ENCODE measurements at regions not wholly inside any gene's neighbourhood (a gene's known extent, or its start where the extent isn't known, plus 50 kb on each side); places are given as distances from the start of the nearest gene placed in this dataset.

GRCh38 chr15:46703871-46704637, 1013.3 kb upstream of the SEMA6D start (continued):
- no peak for TF ChIP-seq ZBTB33 (IDR thresholded peaks at IDR 0.05)
- TF ChIP-seq RFX5 (IDR thresholded peaks at IDR 0.05; ENCODE audit: low read depth, low read length), result no peak
- no peak for TF ChIP-seq POLR2A (IDR thresholded peaks at IDR 0.05; ENCODE audit: low read depth, low read length)
- TF ChIP-seq SUPT20H (IDR thresholded peaks at IDR 0.05; ENCODE audit: borderline replicate concordance, control insufficient read depth, low read depth, low read length), result no peak
- TF ChIP-seq TCF7 (IDR thresholded peaks at IDR 0.05; ENCODE audit: borderline replicate concordance), result 0 out of 2 replicates have a peak, but pooled peaks have one; percentile 9
- TF ChIP-seq TARDBP (IDR thresholded peaks at IDR 0.05; ENCODE audit: borderline replicate concordance), result no peak
- TF ChIP-seq, protein P1, sequence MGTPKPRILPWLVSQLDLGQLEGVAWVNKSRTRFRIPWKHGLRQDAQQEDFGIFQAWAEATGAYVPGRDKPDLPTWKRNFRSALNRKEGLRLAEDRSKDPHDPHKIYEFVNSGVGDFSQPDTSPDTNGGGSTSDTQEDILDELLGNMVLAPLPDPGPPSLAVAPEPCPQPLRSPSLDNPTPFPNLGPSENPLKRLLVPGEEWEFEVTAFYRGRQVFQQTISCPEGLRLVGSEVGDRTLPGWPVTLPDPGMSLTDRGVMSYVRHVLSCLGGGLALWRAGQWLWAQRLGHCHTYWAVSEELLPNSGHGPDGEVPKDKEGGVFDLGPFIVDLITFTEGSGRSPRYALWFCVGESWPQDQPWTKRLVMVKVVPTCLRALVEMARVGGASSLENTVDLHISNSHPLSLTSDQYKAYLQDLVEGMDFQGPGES (IDR thresholded peaks at IDR 0.05), result no peak
- TF ChIP-seq, protein P2, sequence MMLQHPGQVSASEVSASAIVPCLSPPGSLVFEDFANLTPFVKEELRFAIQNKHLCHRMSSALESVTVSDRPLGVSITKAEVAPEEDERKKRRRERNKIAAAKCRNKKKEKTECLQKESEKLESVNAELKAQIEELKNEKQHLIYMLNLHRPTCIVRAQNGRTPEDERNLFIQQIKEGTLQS (IDR thresholded peaks at IDR 0.05; ENCODE audit: borderline replicate concordance, extremely low read depth, low read depth, low read length), result no peak

DNA sequence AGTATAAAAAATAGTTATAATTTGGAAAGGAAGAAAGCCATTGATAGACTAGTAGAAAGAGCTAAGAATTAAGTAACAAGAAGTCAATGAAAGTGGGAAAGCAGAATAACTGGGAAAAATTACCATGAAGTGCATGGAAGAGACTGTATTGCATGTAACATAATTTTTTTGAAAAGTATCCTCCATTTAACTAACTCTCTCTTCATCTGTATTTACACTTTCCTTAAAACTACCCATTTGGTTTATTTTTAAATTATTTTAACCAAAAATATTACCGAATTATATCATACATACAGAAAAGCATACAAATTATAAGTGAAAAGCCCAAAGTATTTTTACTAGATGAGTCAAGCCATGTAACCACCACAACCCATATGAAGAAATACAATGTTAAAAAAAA, 1009.9 kb upstream of the SEMA6D start:
- intact Hi-C loops (cut with micrococcal nuclease; ENCODE audit: unreplicated experiment), result no loop called here
- CTCF ChIA-PET, result interaction anchor here (1.0 to 1.3 kb wide), 2 partner anchors 12 to 201 kb away, joined by 3 to 4 read pairs; no protein-coding TSS in a partner anchor
- H3K4me3 ChIP-seq, result no peak overlapping the region
- H3K27ac ChIP-seq (ENCODE audit: control insufficient read depth, insufficient read depth), result no peak overlapping the region
- no peaks in the 10 kb centered on the region for H3K4me1 ChIP-seq (ENCODE audit: control insufficient read depth, insufficient read depth, low read length)
- no peaks in the 10 kb centered on the region for H3K79me2 ChIP-seq (ENCODE audit: control insufficient read depth, insufficient read depth, low read length)
- no peaks in the 10 kb centered on the region for H3K36me3 ChIP-seq (ENCODE audit: control insufficient read depth in 2 of 2, insufficient read depth in 2 of 2, low read length in 1 of 2)
- DNase-seq (ENCODE audit: low read depth, low spot score) (no peak), FAIRE-seq (no peak), ATAC-seq (no peak)
- no peak overlapping the region for H3K9ac ChIP-seq (ENCODE audit: control insufficient read depth, insufficient read depth, low read length)
- SMC1A ChIA-PET (ENCODE audit: uncharacterized antibody, unreplicated experiment), result interaction anchor here (0.6 kb wide), 3 partner anchors 88 to 332 kb away, joined by 3 to 4 read pairs (median 4); no protein-coding TSS in a partner anchor
- in situ Hi-C loops (cut with MboI), result no loop called here
- POLR2A ChIA-PET, result no interaction called here
- RAD21 ChIA-PET (ENCODE audit: unreplicated experiment), result no interaction called here
- H4K20me1 ChIP-seq (ENCODE audit: control insufficient read depth, insufficient read depth), result no peaks in the 10 kb centered on the region
- 57% methylated on average over 1 of the region's 1 CpG for WGBS (ENCODE audit: insufficient coverage, insufficient replicate concordance, low lambda C conversion rate, missing lambda C conversion rate)
- H3K9me3 ChIP-seq (replicated peaks; ENCODE audit: control insufficient read depth, insufficient read depth, low read length), result no peaks in the 10 kb centered on the region
- no peak for TF ChIP-seq ESRRA (IDR thresholded peaks at IDR 0.05; ENCODE audit: low read length)
- no peak for TF ChIP-seq PAX8 (IDR thresholded peaks at IDR 0.05)
- TF ChIP-seq SRF (IDR thresholded peaks at IDR 0.05; ENCODE audit: low read depth in 2 of 2, low read length in 2 of 2), result no peak
- no peak overlapping the region for H2AFZ ChIP-seq (ENCODE audit: control insufficient read depth, low read depth, low read length)
- no TSS peak for BruUV-seq (replicated peaks)
- no peaks in the 10 kb centered on the region for H3K27me3 ChIP-seq (replicated peaks in 1 of 2; ENCODE audit: control insufficient read depth in 2 of 2, insufficient read depth in 2 of 2, low read length in 1 of 2)
- H3K4me2 ChIP-seq (ENCODE audit: control insufficient read depth, insufficient read depth), result no peak overlapping the region

Measured in GM12878 (cell line).